K562 (cell line): ENCODE measurements at regions not wholly inside any gene's neighbourhood (a gene's known extent, or its start where the extent isn't known, plus 50 kb on each side); places are given as distances from the start of the nearest gene placed in this dataset.

ENCODE experiments used
- ATAC-seq: fragments of 200-7000 bp; cut with Tn5 transposase; 3 replicates; pipeline ENCODE4 v1.9.1; 2020; ENCODE audit warnings: moderate library complexity
- BruUV-seq: library from RNA; stranded (reverse); fragments of 400-500 nt; replicated peaks from 2 replicates; lab custom pipeline; 2021; lab: Mats Ljungman, UMichigan
- CTCF ChIA-PET: fragments of 300-600 bp; formaldehyde crosslinking; extraction: SDS; loops from one replicate; lab custom pipeline; 2021; ENCODE audit warnings: low intra/inter-chr PET ratio; lab: Yijun Ruan, JAX
- POLR2A ChIA-PET: fragments of 300-600, 350-650 bp; sonication (Branson Sonifier 250); formaldehyde crosslinking; extraction: SDS; loops from one replicate; lab custom pipeline; 2021; ENCODE audit warnings: antibody characterized with exemption, inconsistent platforms; lab: Yijun Ruan, JAX
- DNase-seq, 4 experiments: peaks; one replicate each; pipeline versions ENCODE4 v3.0.0 to v3.0.0-alpha.2; 2011 to 2018; ENCODE audit warnings: low spot score in 3 of 4, mixed read lengths in 3 of 4; ENCODE audit errors: extremely low read depth in 1 of 4
- FAIRE-seq: peaks from 2 replicates; lab custom pipeline; 2011; peaks lifted over from hg19 to GRCh38; lab: Jason Lieb, UNC
- H2AFZ ChIP-seq: 2 replicates; pipeline ENCODE4 v1.6.0; 2011; ENCODE audit warnings: low read depth, low read length, control low read depth, inconsistent platforms
- H3K27ac ChIP-seq: fragments of 200-600 bp; 3 replicates; pipeline ENCODE4 v1.8.0; 2011; ENCODE audit warnings: low read depth, mild to moderate bottlenecking, control low read depth, inconsistent platforms, low read length, moderate library complexity, mixed read lengths; ENCODE audit errors: extremely low read depth
- H3K27me3 ChIP-seq, 2 experiments: fragments of 300-600 bp in 1 of 2; 2 replicates in 1 of 2; 3 replicates in 1 of 2; pipeline versions ENCODE4 v1.6.0 to v1.8.0; 2011; ENCODE audit warnings: inconsistent platforms in 2 of 2, low read length in 2 of 2, mild to moderate bottlenecking in 1 of 2, mixed read lengths in 1 of 2, moderate library complexity in 1 of 2; ENCODE audit not compliant: control insufficient read depth in 2 of 2, insufficient read depth in 2 of 2
- H3K36me3 ChIP-seq: fragments of 300-600 bp; 3 replicates; pipeline ENCODE4 v1.8.0; 2011; ENCODE audit warnings: mild to moderate bottlenecking, low read length, inconsistent platforms; ENCODE audit not compliant: control insufficient read depth, insufficient read depth
- H3K4me1 ChIP-seq, 2 experiments: fragments of 200-600 bp in 1 of 2; replicated peaks in 1 of 2; 2 replicates in 1 of 2; 3 replicates in 1 of 2; pipeline versions ENCODE4 v1.5.1 to v1.8.0; 2011; ENCODE audit warnings: inconsistent platforms in 2 of 2, low read length in 2 of 2, mild to moderate bottlenecking in 1 of 2, mixed read lengths in 1 of 2, moderate library complexity in 1 of 2; ENCODE audit not compliant: control insufficient read depth in 2 of 2, insufficient read depth in 2 of 2
- H3K4me2 ChIP-seq: 2 replicates; pipeline ENCODE4 v1.6.1; 2011; ENCODE audit warnings: low read length, control low read depth, inconsistent platforms, mixed read lengths; ENCODE audit not compliant: insufficient read depth
- H3K4me3 ChIP-seq: fragments of 200-600 bp; sonication (generic), shearing (Covaris generic); 2 replicates; pipeline ENCODE4 v1.5.1; 2016; ENCODE audit warnings: control low read depth, inconsistent platforms
- H3K79me2 ChIP-seq: fragments of 200-600 bp; 3 replicates; pipeline ENCODE4 v1.8.0; 2011; ENCODE audit warnings: low read length, inconsistent platforms; ENCODE audit not compliant: control insufficient read depth, insufficient read depth
- H3K9ac ChIP-seq, 2 experiments: 2 replicates each; pipeline versions ENCODE4 v1.6.0 to v1.6.1; 2011; ENCODE audit warnings: low read depth in 2 of 2, low read length in 2 of 2, control low read depth in 1 of 2, inconsistent platforms in 1 of 2, mild to moderate bottlenecking in 1 of 2, mixed read lengths in 1 of 2; ENCODE audit not compliant: insufficient read depth in 1 of 2
- H3K9me1 ChIP-seq: one replicate; pipeline ENCODE4 v1.6.0; 2011; ENCODE audit warnings: inconsistent platforms, mild to moderate bottlenecking, low read length, moderate library complexity; ENCODE audit not compliant: control insufficient read depth, insufficient read depth
- H3K9me3 ChIP-seq: replicated peaks from 2 replicates; pipeline ENCODE4 v1.5.1; 2011; ENCODE audit warnings: low read depth, low read length, inconsistent platforms; ENCODE audit not compliant: control insufficient read depth, insufficient read depth
- H4K20me1 ChIP-seq: replicated peaks from 2 replicates; pipeline ENCODE4 v1.6.1; 2011; ENCODE audit warnings: low read length, inconsistent platforms, mixed read lengths; ENCODE audit not compliant: control insufficient read depth, insufficient read depth
- BRD4 ChIP-seq: fragments of 200-600 bp; sonication (generic); IDR thresholded peaks from 2 replicates; pipeline ENCODE4 v1.6.1; 2017; ENCODE audit warnings: inconsistent platforms
- ETS2 ChIP-seq: IDR thresholded peaks from 2 replicates; pipeline ENCODE4 v1.6.1; 2016; ENCODE audit warnings: borderline replicate concordance, missing genetic modification characterization, mild to moderate bottlenecking, moderate library complexity, missing compliant biosample characterization; ENCODE audit not compliant: poor library complexity, severe bottlenecking
- FOXK1 ChIP-seq: sonication (generic); formaldehyde crosslinking; IDR thresholded peaks from 2 replicates; pipeline ENCODE4 v1.8.0; 2022; ENCODE audit warnings: missing genetic modification reagents, mild to moderate bottlenecking, borderline replicate concordance
- FOXP4 ChIP-seq: sonication (generic); formaldehyde crosslinking; IDR thresholded peaks from 2 replicates; pipeline ENCODE4 v1.8.0; 2022; ENCODE audit warnings: mild to moderate bottlenecking, missing genetic modification reagents, borderline replicate concordance
- HOMEZ ChIP-seq: fragments of 250-450 bp; sonication (Bioruptor Pico); IDR thresholded peaks from 2 replicates; pipeline ENCODE4 v1.4.0; 2020; ENCODE audit warnings: mild to moderate bottlenecking, moderate library complexity
- IRF9 ChIP-seq: fragments of 450-650 bp; IDR thresholded peaks from 2 replicates; pipeline ENCODE4 v1.6.1; 2016; ENCODE audit warnings: missing biosample characterization, missing genetic modification characterization
- KLF13 ChIP-seq: fragments of 450-650 bp; IDR thresholded peaks from 2 replicates; pipeline ENCODE4 v1.6.1; 2016; ENCODE audit warnings: missing genetic modification characterization, low read depth, mild to moderate bottlenecking, missing compliant biosample characterization, moderate library complexity, borderline replicate concordance
- PCBP2 ChIP-seq: fragments of 200-400 bp; formaldehyde crosslinking; IDR thresholded peaks from 2 replicates; pipeline ENCODE4 v1.6.1; 2018; ENCODE audit warnings: low read length, low read depth, mild to moderate bottlenecking, moderate library complexity; ENCODE audit not compliant: poor library complexity, severe bottlenecking
- POLR2B ChIP-seq: fragments of 450-650 bp; IDR thresholded peaks from 2 replicates; pipeline ENCODE4 v1.6.1; 2018; ENCODE audit warnings: low read depth; ENCODE audit not compliant: partially characterized antibody
- ZBTB33 ChIP-seq: sonication (generic); formaldehyde crosslinking; IDR thresholded peaks from 2 replicates; pipeline ENCODE4 v1.8.1; 2023; ENCODE audit warnings: mild to moderate bottlenecking, missing genetic modification reagents
- ZNF512 ChIP-seq: IDR thresholded peaks from 2 replicates; pipeline ENCODE4 v1.6.1; 2016; ENCODE audit warnings: missing genetic modification characterization, missing compliant biosample characterization
- ZNF584 ChIP-seq: fragments of 200-800 bp; sonication (Bioruptor generic); IDR thresholded peaks from 2 replicates; pipeline ENCODE4 v1.6.1; 2016; ENCODE audit warnings: low read depth, mild to moderate bottlenecking, missing genetic modification characterization, missing compliant biosample characterization
- WGBS: fragments of 100-300 bp; shearing (Covaris generic); methylation state at CpG from one replicate; pipeline ENCODE4 v1.1.6; 2016; ENCODE audit warnings: low coverage, mixed read lengths; ENCODE audit not compliant: insufficient coverage; ENCODE audit errors: missing lambda C conversion rate; 5-methylcytosine and 5-hydroxymethylcytosine counted together
- in situ Hi-C: fragments of 300-500 bp; cut with MboI; formaldehyde crosslinking; loops from 4 replicates; pipeline ENCODE4 v1.15.0; 2018; ENCODE audit warnings: inconsistent platforms, mixed read lengths
- intact Hi-C: fragments of 100-400 bp; cut with micrococcal nuclease; formaldehyde crosslinking; loops from 2 replicates; pipeline ENCODE4 v1.14.2; 2022

- TF ChIP-seq HOMEZ (no peak), BRD4 (no peak), ZNF512 (tag) (no peak), PCBP2 (no peak), IRF9 (no peak)
Measured at GRCh38 chr10:43873717-43874116, 225.0 kb upstream of the ZNF32 start (continued).

GRCh38 chr10:43872644-43873043 is 224.0 kb upstream of the ZNF32 start:
- no peaks in the 10 kb centered on the region for H3K9me1 ChIP-seq
- H3K27ac ChIP-seq, result no peak overlapping the region
- H2AFZ ChIP-seq, result no peak overlapping the region
- POLR2A ChIA-PET, result interaction anchor here (0.8 to 1.1 kb wide), 2 partner anchors 10 to 12 kb away, joined by 3 to 5 read pairs; no protein-coding TSS in a partner anchor
- peaks cover 5 to 36% of the 10 kb centered on the region in 2 experiments for H3K27me3 ChIP-seq
- in situ Hi-C loops, result no loop called here
- no peaks in the 10 kb centered on the region; a peak in 1 of 5 replicates for H3K4me1 ChIP-seq
- 0% methylated on average over 6 of the region's 6 CpGs for WGBS
- BruUV-seq, result no TSS peak
- H3K4me3 ChIP-seq, result no peak overlapping the region
- no peaks in the 10 kb centered on the region for H3K79me2 ChIP-seq
- H3K4me2 ChIP-seq, result no peak overlapping the region
- no peaks in the 10 kb centered on the region; the same call in 1 of the 2 replicates for H4K20me1 ChIP-seq
- FAIRE-seq (no peak), DNase-seq (no peak), ATAC-seq (no peak)
- no peaks in the 10 kb centered on the region for H3K9me3 ChIP-seq
- CTCF ChIA-PET, result no interaction called here
- no peaks in the 10 kb centered on the region for H3K36me3 ChIP-seq
- intact Hi-C loops, result no loop called here
- H3K9ac ChIP-seq, result no peak overlapping the region
- TF ChIP-seq ETS2 (tag), result no peak
- TF ChIP-seq POLR2B, result no peak
- no peak for TF ChIP-seq FOXK1
- no peak for TF ChIP-seq KLF13 (tag)
- TF ChIP-seq ZBTB33 (CRISPR knock-in tag), result no peak
- no peak for TF ChIP-seq ZNF584 (CRISPR knock-in tag)
- TF ChIP-seq FOXP4 (CRISPR knock-in tag), result no peak
